K562 (cell line): ENCODE measurements at regions not wholly inside any gene's neighbourhood (a gene's known extent, or its start where the extent isn't known, plus 50 kb on each side); places are given as distances from the start of the nearest gene placed in this dataset.

Source experiments
- CEBPG ChIP-seq, 3 experiments: fragments of 200-800 bp in 1 of 3; sonication (Bioruptor generic) in 1 of 3; sonication (generic) in 1 of 3; formaldehyde crosslinking in 1 of 3; IDR thresholded peaks in 2 of 3; conservative IDR thresholded peaks in 1 of 3; 2 replicates each; pipeline versions ENCODE4 v1.6.1 to v1.8.0; 2016 to 2022; ENCODE audit warnings: missing compliant biosample characterization in 2 of 3, missing genetic modification characterization in 2 of 3, mild to moderate bottlenecking in 1 of 3, missing genetic modification reagents in 1 of 3
- CTCF ChIP-seq, 3 experiments: IDR thresholded peaks in 2 of 3; conservative IDR thresholded peaks in 1 of 3; 2 replicates each; pipeline ENCODE4 v1.5.1; 2011 to 2012; ENCODE audit warnings: low read length in 3 of 3, mild to moderate bottlenecking in 3 of 3, control low read depth in 2 of 3, improper control_type of control experiment in 1 of 3, inconsistent platforms in 1 of 3, low read depth in 1 of 3, mixed read lengths in 1 of 3, moderate library complexity in 1 of 3; ENCODE audit not compliant: insufficient read depth in 2 of 3
- E2F4 ChIP-seq: sonication (generic); formaldehyde crosslinking; IDR thresholded peaks from 2 replicates; pipeline ENCODE4 v1.8.0; 2022; ENCODE audit warnings: mild to moderate bottlenecking, low read depth, missing genetic modification reagents
- E2F6 ChIP-seq, 2 experiments: IDR thresholded peaks; 2 replicates each; pipeline ENCODE4 v1.6.1; 2011; ENCODE audit warnings: borderline replicate concordance in 1 of 2, control low read depth in 1 of 2, low read depth in 1 of 2, low read length in 1 of 2, mild to moderate bottlenecking in 1 of 2, mixed read lengths in 1 of 2, moderate library complexity in 1 of 2; ENCODE audit not compliant: insufficient read depth in 1 of 2, insufficient read length in 1 of 2, poor library complexity in 1 of 2, severe bottlenecking in 1 of 2; ENCODE audit errors: extremely low read depth in 1 of 2
- HDGF ChIP-seq: fragments of 450-650 bp; IDR thresholded peaks from 2 replicates; pipeline ENCODE4 v1.6.1; 2016
- JUN ChIP-seq, 2 experiments: sonication (generic) in 1 of 2; formaldehyde crosslinking in 1 of 2; IDR thresholded peaks; 2 replicates each; pipeline versions ENCODE4 v1.6.1 to v1.8.0; 2012 to 2022; ENCODE audit warnings: borderline replicate concordance in 2 of 2, mild to moderate bottlenecking in 2 of 2, improper control_type of control experiment in 1 of 2, low read depth in 1 of 2, low read length in 1 of 2, missing genetic modification reagents in 1 of 2
- KAT7 ChIP-seq: sonication (generic); formaldehyde crosslinking; IDR thresholded peaks from 2 replicates; pipeline ENCODE4 v1.8.0; 2022; ENCODE audit warnings: missing genetic modification reagents, mild to moderate bottlenecking, borderline replicate concordance
- PML ChIP-seq: IDR thresholded peaks from 2 replicates; pipeline ENCODE4 v1.6.1; 2012; ENCODE audit warnings: low read length, inconsistent platforms
- POLR2A ChIP-seq: fragments of 450-650 bp; conservative IDR thresholded peaks from 2 replicates; pipeline ENCODE4 v1.6.1; 2016
- POLR2G ChIP-seq: fragments of 200-400 bp; formaldehyde crosslinking; IDR thresholded peaks from 2 replicates; pipeline ENCODE4 v1.6.1; 2017; ENCODE audit warnings: low read depth, mild to moderate bottlenecking, antibody characterized with exemption, low read length, moderate library complexity
- THRA ChIP-seq: fragments of 450-650 bp; IDR thresholded peaks from 2 replicates; pipeline ENCODE4 v1.6.1; 2017; ENCODE audit warnings: mild to moderate bottlenecking, moderate library complexity
- ZNF224 ChIP-seq: sonication (generic); formaldehyde crosslinking; IDR thresholded peaks from 2 replicates; pipeline ENCODE4 v1.8.0; 2022; ENCODE audit warnings: mild to moderate bottlenecking, missing genetic modification reagents

DNA sequence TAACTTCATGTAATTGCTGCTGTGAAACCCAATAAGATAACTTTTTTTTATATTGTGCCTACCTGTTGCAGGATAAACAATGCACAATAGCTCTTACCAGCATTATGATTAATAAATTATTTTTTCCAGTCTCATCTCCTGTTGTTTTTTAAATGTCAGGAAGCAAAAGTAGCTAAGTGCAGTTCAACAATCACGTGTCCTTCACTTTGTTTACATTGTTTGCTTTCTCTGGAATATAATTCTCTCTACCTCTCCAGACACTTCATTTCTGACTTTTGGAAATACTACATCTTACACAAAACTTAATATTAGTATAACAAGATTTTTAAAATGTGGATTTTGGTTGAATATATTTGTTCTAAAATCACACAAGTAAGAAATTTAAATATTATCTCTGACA, 1359.4 kb downstream of the SLITRK1 start:
- TF ChIP-seq POLR2G (no peak), KAT7 (CRISPR knock-in tag) (no peak), PML (no peak), CEBPG (CRISPR knock-in tag; IDR thresholded peaks at IDR 0.05) (no peak), CEBPG (tag; conservative IDR thresholded peaks at IDR 0.05 in 1 of 2, IDR thresholded peaks at IDR 0.05 in 1 of 2) (no peak), CTCF (IDR thresholded peaks at IDR 0.05 in 2 of 3, conservative IDR thresholded peaks at IDR 0.05 in 1 of 3; ENCODE audit: insufficient read depth in 2 of 3, low read depth in 1 of 3, low read length in 3 of 3) (no peak), HDGF (no peak), THRA (no peak), POLR2A (no peak), E2F6 (IDR thresholded peaks at IDR 0.05; ENCODE audit: borderline replicate concordance in 1 of 2, extremely low read depth in 1 of 2, insufficient read depth in 1 of 2, insufficient read length in 1 of 2, low read depth in 1 of 2, low read length in 1 of 2, poor library complexity in 1 of 2, severe bottlenecking in 1 of 2) (no peak), E2F4 (CRISPR knock-in tag) (no peak), ZNF224 (CRISPR knock-in tag) (no peak), JUN (IDR thresholded peaks at IDR 0.05; ENCODE audit: borderline replicate concordance, low read depth, low read length) (no peak), JUN (CRISPR knock-in tag; IDR thresholded peaks at IDR 0.05; ENCODE audit: borderline replicate concordance) (no peak)
